ENCODE measurements at regions not wholly inside any gene's neighbourhood (a gene's known extent, or its start where the extent isn't known, plus 50 kb on each side); places are given as distances from the start of the nearest gene placed in this dataset.
"Not testable (repeated sequence)": the region's sequence is repeated elsewhere in the genome, so short reads cannot be mapped to it uniquely, and the experiment has no call there.

GRCh38 chr16:31715915-31716314 lies 157.7 kb upstream of the ZNF267 start:
- Mint-ChIP-seq H3K9me3 (no peaks in the 10 kb centered on the region), H3K4me1 (ENCODE audit: low read depth in 2 of 2) (peaks cover 50 to 71% of the 10 kb centered on the region in 2 donors), H3K27me3 (no peaks in the 10 kb centered on the region), H3K36me3 (ENCODE audit: insufficient read depth) (peaks cover 45% of the 10 kb centered on the region), H3K4me3 (peak overlapping the region; percentile 99 to 100), H3K27ac (peak overlapping the region; percentile 99)
- ATAC-seq (replicated peaks) (no peak), DNase-seq (no peak)

GRCh38 chr16:31718998-31719397 lies 154.6 kb upstream of the ZNF267 start:
- ATAC-seq (replicated peaks), result no peak
- Mint-ChIP-seq H3K36me3 (ENCODE audit: insufficient read depth) (peaks cover 26% of the 10 kb centered on the region), H3K27me3 (no peaks in the 10 kb centered on the region), H3K9me3 (no peaks in the 10 kb centered on the region), H3K27ac (no peak overlapping the region), H3K4me1 (ENCODE audit: low read depth in 2 of 2) (peaks cover 35 to 64% of the 10 kb centered on the region in 2 donors), H3K4me3 (no peak overlapping the region)
- no peak for DNase-seq

GRCh38 chr16:31727553-31727952 lies 146.1 kb upstream of the ZNF267 start:
- peak overlapping the region in 1 of 2 donors; percentile 50 for H3K27ac Mint-ChIP-seq
- peaks cover 32% of the 10 kb centered on the region for H3K36me3 Mint-ChIP-seq (ENCODE audit: insufficient read depth)
- DNase-seq, result no peak
- H3K4me1 Mint-ChIP-seq (ENCODE audit: low read depth in 2 of 2), result peaks cover 23 to 54% of the 10 kb centered on the region in 2 donors
- H3K27me3 Mint-ChIP-seq, result no peaks in the 10 kb centered on the region
- no peak overlapping the region for H3K4me3 Mint-ChIP-seq
- no peaks in the 10 kb centered on the region for H3K9me3 Mint-ChIP-seq
- ATAC-seq (replicated peaks), result no peak

GRCh38 chr16:31734265-31734664 lies 139.3 kb upstream of the ZNF267 start:
- Mint-ChIP-seq H3K27ac (no peak overlapping the region), H3K36me3 (ENCODE audit: insufficient read depth) (peaks cover 29% of the 10 kb centered on the region), H3K27me3 (no peaks in the 10 kb centered on the region), H3K4me3 (no peak overlapping the region), H3K9me3 (peaks cover 0 to 4% of the 10 kb centered on the region in 2 donors), H3K4me1 (ENCODE audit: low read depth in 2 of 2) (peaks cover 7 to 47% of the 10 kb centered on the region in 2 donors)
- DNase-seq, result no peak
- ATAC-seq (replicated peaks), result no peak

GRCh38 chr16:31745098-31745497 lies 128.5 kb upstream of the ZNF267 start:
- H3K27me3 Mint-ChIP-seq; ATAC-seq (replicated peaks); DNase-seq; H3K4me3 Mint-ChIP-seq; H3K27ac Mint-ChIP-seq: not testable (repeated sequence)
- Mint-ChIP-seq H3K9me3 (peaks cover 22 to 23% of the 10 kb centered on the region in 2 donors), H3K36me3 (ENCODE audit: insufficient read depth) (peaks cover 18% of the 10 kb centered on the region), H3K4me1 (ENCODE audit: low read depth in 2 of 2) (peaks cover 10 to 29% of the 10 kb centered on the region in 2 donors)

- ATAC-seq (replicated peaks) (no peak), DNase-seq (no peak)
- Mint-ChIP-seq H3K4me3 (no peak overlapping the region), H3K9me3 (peaks cover 22 to 28% of the 10 kb centered on the region in 2 donors), H3K4me1 (ENCODE audit: low read depth in 2 of 2) (peaks cover 9 to 28% of the 10 kb centered on the region in 2 donors), H3K36me3 (ENCODE audit: insufficient read depth) (peaks cover 18% of the 10 kb centered on the region), H3K27ac (no peak overlapping the region), H3K27me3 (no peaks in the 10 kb centered on the region)
Observed at GRCh38 chr16:31745900-31746299, 127.7 kb upstream of the ZNF267 start.

- Mint-ChIP-seq H3K27ac (no peak overlapping the region), H3K4me3 (no peak overlapping the region), H3K9me3 (peaks cover 13 to 25% of the 10 kb centered on the region in 2 donors), H3K27me3 (no peaks in the 10 kb centered on the region), H3K36me3 (ENCODE audit: insufficient read depth) (peaks cover 24% of the 10 kb centered on the region), H3K4me1 (ENCODE audit: low read depth in 2 of 2) (peaks cover 0 to 3% of the 10 kb centered on the region in 2 donors)
- no peak for ATAC-seq (replicated peaks)
- DNase-seq, result no peak
Observed at GRCh38 chr16:31754998-31755615, 118.5 kb upstream of the ZNF267 start.

- Mint-ChIP-seq H3K4me1 (ENCODE audit: low read depth in 2 of 2) (no peaks in the 10 kb centered on the region), H3K27me3 (no peaks in the 10 kb centered on the region), H3K9me3 (peaks cover 10 to 14% of the 10 kb centered on the region in 2 donors), H3K4me3 (no peak overlapping the region), H3K27ac (no peak overlapping the region), H3K36me3 (ENCODE audit: insufficient read depth) (no peaks in the 10 kb centered on the region)
- no peak for ATAC-seq (replicated peaks)
- DNase-seq, result no peak
Observed at GRCh38 chr16:31764103-31764502, 109.5 kb upstream of the ZNF267 start.

- Mint-ChIP-seq H3K27ac (no peak overlapping the region), H3K27me3 (no peaks in the 10 kb centered on the region), H3K4me1 (ENCODE audit: low read depth in 2 of 2) (no peaks in the 10 kb centered on the region), H3K9me3 (peaks cover 10 to 14% of the 10 kb centered on the region in 2 donors), H3K36me3 (ENCODE audit: insufficient read depth) (no peaks in the 10 kb centered on the region), H3K4me3 (no peak overlapping the region)
- ATAC-seq (replicated peaks) (no peak), DNase-seq (no peak)
Observed at GRCh38 chr16:31767267-31767666, 106.3 kb upstream of the ZNF267 start.

GRCh38 chr16:31780342-31780741 lies 93.3 kb upstream of the ZNF267 start:
- no peak overlapping the region for H3K27ac Mint-ChIP-seq
- ATAC-seq (replicated peaks) (no peak), DNase-seq (no peak)
- H3K4me1 Mint-ChIP-seq (ENCODE audit: low read depth in 2 of 2), result no peaks in the 10 kb centered on the region
- peaks cover 2 to 10% of the 10 kb centered on the region in 2 donors for H3K9me3 Mint-ChIP-seq
- H3K36me3 Mint-ChIP-seq (ENCODE audit: insufficient read depth), result peaks cover 2% of the 10 kb centered on the region
- H3K27me3 Mint-ChIP-seq, result no peaks in the 10 kb centered on the region
- no peak overlapping the region for H3K4me3 Mint-ChIP-seq

GRCh38 chr16:31785126-31785525 lies 88.5 kb upstream of the ZNF267 start:
- ATAC-seq (replicated peaks) (no peak), DNase-seq (no peak)
- Mint-ChIP-seq H3K27me3 (peaks cover 0 to 7% of the 10 kb centered on the region in 2 donors), H3K9me3 (peaks cover 10 to 27% of the 10 kb centered on the region in 2 donors), H3K36me3 (ENCODE audit: insufficient read depth) (no peaks in the 10 kb centered on the region), H3K4me3 (no peak overlapping the region), H3K4me1 (ENCODE audit: low read depth in 2 of 2) (no peaks in the 10 kb centered on the region), H3K27ac (no peak overlapping the region)

- H3K36me3 Mint-ChIP-seq (ENCODE audit: insufficient read depth), result peaks cover 4% of the 10 kb centered on the region
- H3K4me3 Mint-ChIP-seq, result no peak overlapping the region
- H3K27ac Mint-ChIP-seq, result no peak overlapping the region
- H3K4me1 Mint-ChIP-seq (ENCODE audit: low read depth in 2 of 2), result no peaks in the 10 kb centered on the region
- H3K27me3 Mint-ChIP-seq, result peaks cover 20 to 23% of the 10 kb centered on the region in 2 donors
- no peaks in the 10 kb centered on the region for H3K9me3 Mint-ChIP-seq
- ATAC-seq (replicated peaks) (no peak), DNase-seq (no peak)
Observed at GRCh38 chr16:31807086-31807485, 66.5 kb upstream of the ZNF267 start.

- H3K9me3 Mint-ChIP-seq, result peaks cover 0 to 3% of the 10 kb centered on the region in 2 donors
- H3K4me1 Mint-ChIP-seq (ENCODE audit: low read depth in 2 of 2), result no peaks in the 10 kb centered on the region
- DNase-seq, result no peak
- H3K36me3 Mint-ChIP-seq (ENCODE audit: insufficient read depth), result peaks cover 4% of the 10 kb centered on the region
- no peak overlapping the region for H3K27ac Mint-ChIP-seq
- H3K4me3 Mint-ChIP-seq, result no peak overlapping the region
- no peak for ATAC-seq (replicated peaks)
- peaks cover 30 to 34% of the 10 kb centered on the region in 2 donors for H3K27me3 Mint-ChIP-seq
Observed at GRCh38 chr16:31810863-31811262, 62.7 kb upstream of the ZNF267 start.

- H3K9me3 Mint-ChIP-seq; H3K4me3 Mint-ChIP-seq; H3K36me3 Mint-ChIP-seq (ENCODE audit: insufficient read depth); ATAC-seq (replicated peaks); H3K27ac Mint-ChIP-seq; H3K4me1 Mint-ChIP-seq (ENCODE audit: low read depth in 2 of 2); DNase-seq: not testable (repeated sequence)
- H3K27me3 Mint-ChIP-seq, result peaks cover 13 to 30% of the 10 kb centered on the region in 2 donors
Observed at GRCh38 chr16:31816141-31816540, 57.5 kb upstream of the ZNF267 start.

All from effector memory CD8-positive, alpha-beta T cell (primary cell).